Fibroblast of lung (primary cell): ENCODE measurements at regions not wholly inside any gene's neighbourhood (a gene's known extent, or its start where the extent isn't known, plus 50 kb on each side); places are given as distances from the start of the nearest gene placed in this dataset.

Experiments
- EZH2 ChIP-seq: IDR thresholded peaks from 2 replicates; pipeline ENCODE4 v1.5.1; 2012; ENCODE audit warnings: low read length, control low read depth, mild to moderate bottlenecking; ENCODE audit errors: missing control alignments
- TF ChIP-seq, protein P1 (sequence below), 2 donors: IDR thresholded peaks in 1 of 2; conservative IDR thresholded peaks in 1 of 2; 1 replicate in 1 of 2; 2 replicates in 1 of 2; pipeline ENCODE4 v1.5.1; 2011 to 2012; ENCODE audit warnings: low read length in 2 of 2, control low read depth in 1 of 2, inconsistent platforms in 1 of 2, low read depth in 1 of 2, mild to moderate bottlenecking in 1 of 2

DNA sequence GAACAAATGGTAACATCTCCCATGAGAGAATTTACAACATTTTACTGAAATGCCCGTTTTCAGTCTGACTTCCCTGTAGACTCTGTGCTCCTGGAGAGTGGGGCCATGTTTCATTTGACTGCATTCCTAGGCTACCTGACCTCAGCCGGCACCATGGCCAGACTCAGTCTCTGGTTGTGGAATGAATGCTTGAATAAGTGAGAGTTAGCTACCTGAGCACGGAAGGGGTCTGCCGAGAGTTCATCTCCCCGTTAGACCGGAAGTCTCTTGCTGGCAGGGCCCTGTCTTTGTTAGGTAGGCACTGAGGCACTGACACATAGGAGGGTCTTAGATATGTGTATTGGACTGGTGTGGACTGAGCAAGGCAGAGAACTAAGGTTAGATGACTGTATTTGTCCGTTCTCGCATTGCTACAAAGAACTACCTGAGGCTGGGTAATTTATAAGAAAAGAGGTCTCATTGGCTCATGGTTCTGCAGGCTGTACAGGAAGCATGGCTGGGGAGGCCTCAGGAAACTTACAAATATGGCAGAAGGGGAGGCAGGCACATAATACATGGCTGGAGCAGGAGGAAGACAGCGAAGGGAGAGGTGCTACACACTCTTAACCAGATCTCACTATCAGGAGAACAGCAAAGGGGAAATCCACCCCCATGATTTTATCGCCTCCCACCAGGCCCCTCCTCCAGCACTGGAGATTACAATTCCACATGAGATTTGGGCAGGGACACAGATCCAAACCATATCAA is 271.2 kb downstream of the GLI2 start:
- TF ChIP-seq, protein P1, sequence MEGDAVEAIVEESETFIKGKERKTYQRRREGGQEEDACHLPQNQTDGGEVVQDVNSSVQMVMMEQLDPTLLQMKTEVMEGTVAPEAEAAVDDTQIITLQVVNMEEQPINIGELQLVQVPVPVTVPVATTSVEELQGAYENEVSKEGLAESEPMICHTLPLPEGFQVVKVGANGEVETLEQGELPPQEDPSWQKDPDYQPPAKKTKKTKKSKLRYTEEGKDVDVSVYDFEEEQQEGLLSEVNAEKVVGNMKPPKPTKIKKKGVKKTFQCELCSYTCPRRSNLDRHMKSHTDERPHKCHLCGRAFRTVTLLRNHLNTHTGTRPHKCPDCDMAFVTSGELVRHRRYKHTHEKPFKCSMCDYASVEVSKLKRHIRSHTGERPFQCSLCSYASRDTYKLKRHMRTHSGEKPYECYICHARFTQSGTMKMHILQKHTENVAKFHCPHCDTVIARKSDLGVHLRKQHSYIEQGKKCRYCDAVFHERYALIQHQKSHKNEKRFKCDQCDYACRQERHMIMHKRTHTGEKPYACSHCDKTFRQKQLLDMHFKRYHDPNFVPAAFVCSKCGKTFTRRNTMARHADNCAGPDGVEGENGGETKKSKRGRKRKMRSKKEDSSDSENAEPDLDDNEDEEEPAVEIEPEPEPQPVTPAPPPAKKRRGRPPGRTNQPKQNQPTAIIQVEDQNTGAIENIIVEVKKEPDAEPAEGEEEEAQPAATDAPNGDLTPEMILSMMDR (conservative IDR thresholded peaks at IDR 0.05 in 1 of 2, IDR thresholded peaks at IDR 0.05 in 1 of 2; ENCODE audit: low read depth in 1 of 2, low read length in 2 of 2), result no peak
- no peak for TF ChIP-seq EZH2
